Stimulated activated CD4-positive, alpha-beta T cell treated with anti-CD3 and anti-CD28 coated beads, Interleukin-15, amount 100 ng/mL, for 1 hour (primary cell): ENCODE measurements at regions not wholly inside any gene's neighbourhood (a gene's known extent, or its start where the extent isn't known, plus 50 kb on each side); places are given as distances from the start of the nearest gene placed in this dataset.
"Not testable (repeated sequence)": the region's sequence is repeated elsewhere in the genome, so short reads cannot be mapped to it uniquely, and the experiment has no call there.

Source experiments
- DNase-seq, 2 donors: peaks; one replicate each; pipeline ENCODE4 v3.0.0-alpha.2; 2020; ENCODE audit warnings: low read depth in 1 of 2, low spot score in 1 of 2

- no peak for DNase-seq
Measured at GRCh38 chr3:125645616-125646015, 50.3 kb upstream of the OSBPL11 start.

DNA sequence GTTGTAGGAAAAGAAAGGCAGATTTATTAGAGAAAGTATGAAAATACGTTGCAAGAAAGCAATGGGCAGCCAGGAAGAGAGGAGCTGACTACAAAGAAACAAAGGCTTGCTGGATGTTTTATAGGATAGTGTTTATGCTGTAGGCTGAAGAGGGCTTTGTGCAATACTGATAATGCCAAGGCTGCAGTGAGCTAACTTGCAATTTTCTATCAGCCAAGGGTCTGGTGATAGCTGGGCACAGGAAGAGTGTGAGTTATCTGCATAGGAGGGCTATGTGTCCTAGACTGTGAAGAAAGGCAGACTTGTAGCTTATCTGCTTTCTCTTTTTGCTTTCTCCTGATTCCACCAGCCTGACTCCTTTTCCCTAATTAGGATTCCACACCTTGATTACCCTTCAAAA is 51.3 kb upstream of the OSBPL11 start:
- DNase-seq, result no peak

DNA sequence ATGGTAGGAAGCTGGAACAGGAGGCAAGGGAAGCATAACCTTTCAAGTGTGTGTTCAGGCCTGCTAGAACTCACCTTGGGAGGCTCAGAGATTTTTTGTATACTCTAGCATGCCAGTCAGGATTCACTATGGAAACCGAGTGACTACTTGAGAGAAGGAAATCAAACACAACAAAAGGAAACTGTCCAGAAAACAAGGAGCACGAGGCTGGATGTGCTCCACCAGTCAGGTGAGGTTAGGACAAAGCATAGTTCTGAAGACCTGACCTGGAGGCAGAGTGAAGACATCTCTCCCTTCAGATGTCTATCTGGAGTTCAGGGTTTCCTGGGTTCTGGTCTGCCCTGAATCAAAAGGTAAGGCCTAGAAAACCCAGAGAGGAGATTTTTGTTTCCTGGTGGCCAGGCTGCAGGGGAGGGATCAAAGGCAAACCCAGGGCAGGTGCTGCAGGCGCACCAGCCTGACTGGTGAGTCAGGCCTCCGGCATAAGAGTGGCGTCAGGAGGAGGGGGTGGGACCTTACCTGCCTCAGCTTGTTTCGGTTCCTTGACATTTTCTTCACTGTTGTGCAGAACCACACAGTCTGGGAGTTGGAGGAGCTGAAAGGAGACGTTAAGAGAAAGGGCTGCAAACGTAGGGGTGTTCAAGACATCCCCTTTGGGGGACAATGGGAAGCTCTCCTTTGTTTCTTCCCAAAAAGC is 52.2 kb upstream of the OSBPL11 start:
- no peak for DNase-seq

DNA sequence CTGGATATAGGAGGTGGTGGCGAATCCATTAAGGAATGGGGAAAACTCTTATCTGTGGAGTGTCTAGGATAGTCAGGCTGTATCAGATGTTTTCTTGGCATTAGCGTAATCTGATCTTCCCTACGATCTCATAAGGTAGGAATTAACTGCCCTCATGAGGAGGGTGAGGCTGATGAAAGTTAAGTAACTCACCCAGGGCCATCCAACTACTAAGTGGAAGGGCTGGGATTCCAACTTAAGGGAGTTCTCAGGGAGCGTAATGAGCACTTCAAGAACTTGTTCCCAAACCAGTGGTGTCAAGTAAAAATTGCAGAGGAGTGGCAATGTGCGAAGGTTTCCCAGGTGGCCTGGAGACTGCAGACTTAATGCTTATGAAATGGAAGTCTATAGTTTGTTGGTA is 55.9 kb upstream of the OSBPL11 start:
- no peak for DNase-seq

GRCh38 chr3:125652349-125652748 is 57.1 kb upstream of the OSBPL11 start:
- no peak for DNase-seq

DNA sequence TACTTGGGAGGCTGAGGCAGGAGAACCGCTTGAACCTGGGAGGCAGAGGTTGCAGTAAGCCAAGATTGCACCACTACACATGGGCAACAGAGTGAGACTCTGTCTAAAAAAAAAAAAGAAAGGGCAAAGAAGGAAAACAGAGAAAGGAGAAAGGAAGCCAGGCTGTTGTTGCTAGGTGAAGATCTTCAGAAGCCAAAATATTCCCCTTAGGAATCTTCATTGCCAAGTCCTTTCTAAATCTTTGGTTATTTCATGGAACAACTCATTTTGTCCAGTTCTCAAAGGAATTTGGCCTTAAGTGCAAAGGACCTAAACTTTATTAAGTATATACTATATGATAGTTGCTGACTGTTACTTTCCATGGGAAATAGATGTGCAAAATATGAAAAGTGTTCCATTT is 59.2 kb upstream of the OSBPL11 start:
- DNase-seq, result no peak

GRCh38 chr3:125662675-125663074 is 67.4 kb upstream of the OSBPL11 start:
- no peak for DNase-seq

GRCh38 chr3:125670352-125670751 is 75.1 kb upstream of the OSBPL11 start:
- no peak for DNase-seq

GRCh38 chr3:125670945-125671344 is 75.6 kb upstream of the OSBPL11 start:
- no peak for DNase-seq

- DNase-seq, result no peak
Measured at GRCh38 chr3:125671461-125672243, 76.4 kb upstream of the OSBPL11 start.

DNA sequence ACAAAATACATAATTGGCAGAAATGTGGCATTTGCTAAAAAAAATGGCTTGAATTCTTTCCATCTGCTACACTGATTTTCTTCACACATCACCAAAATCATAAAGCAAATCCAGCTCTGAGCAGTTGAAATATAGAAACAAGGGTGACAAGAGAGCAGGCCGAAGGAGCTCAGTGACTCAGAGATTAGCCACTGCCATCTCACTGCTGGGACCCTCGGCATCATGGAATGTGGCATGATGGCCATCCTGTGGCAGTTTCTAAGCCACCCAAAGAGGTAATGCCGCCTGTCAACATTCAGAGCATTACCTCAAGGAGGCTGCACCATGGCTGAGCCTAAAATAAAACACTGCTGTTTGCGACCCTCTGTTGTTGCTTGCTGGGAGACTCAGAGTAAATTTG is 80.5 kb upstream of the OSBPL11 start:
- no peak for DNase-seq

- DNase-seq, result no peak
Measured at GRCh38 chr3:125679258-125679657, 84.0 kb upstream of the OSBPL11 start.

GRCh38 chr3:125681146-125681545 is 85.8 kb upstream of the OSBPL11 start:
- no peak for DNase-seq

GRCh38 chr3:125681906-125682305 is 86.6 kb upstream of the OSBPL11 start:
- not testable (repeated sequence) for DNase-seq

DNA sequence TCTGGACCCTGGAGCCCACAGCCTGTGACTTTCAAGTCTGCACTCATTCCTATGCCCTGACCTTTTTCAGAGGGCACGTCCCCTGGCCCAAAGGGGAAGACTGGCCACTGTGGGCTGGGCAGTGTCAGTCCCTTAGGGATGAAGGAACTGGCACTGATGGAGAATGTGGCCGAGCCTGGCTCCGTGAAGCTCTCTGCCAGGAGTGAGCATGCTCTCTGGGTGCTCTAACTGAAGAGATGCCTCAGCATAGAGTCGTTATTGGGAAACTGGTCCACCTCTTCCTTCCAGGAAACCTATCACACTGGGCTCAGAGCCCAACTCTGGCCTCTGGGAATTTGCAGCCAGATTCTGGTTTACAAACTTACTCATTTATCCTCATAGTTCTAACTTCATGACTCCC is 87.3 kb upstream of the OSBPL11 start:
- not testable (repeated sequence) for DNase-seq

DNA sequence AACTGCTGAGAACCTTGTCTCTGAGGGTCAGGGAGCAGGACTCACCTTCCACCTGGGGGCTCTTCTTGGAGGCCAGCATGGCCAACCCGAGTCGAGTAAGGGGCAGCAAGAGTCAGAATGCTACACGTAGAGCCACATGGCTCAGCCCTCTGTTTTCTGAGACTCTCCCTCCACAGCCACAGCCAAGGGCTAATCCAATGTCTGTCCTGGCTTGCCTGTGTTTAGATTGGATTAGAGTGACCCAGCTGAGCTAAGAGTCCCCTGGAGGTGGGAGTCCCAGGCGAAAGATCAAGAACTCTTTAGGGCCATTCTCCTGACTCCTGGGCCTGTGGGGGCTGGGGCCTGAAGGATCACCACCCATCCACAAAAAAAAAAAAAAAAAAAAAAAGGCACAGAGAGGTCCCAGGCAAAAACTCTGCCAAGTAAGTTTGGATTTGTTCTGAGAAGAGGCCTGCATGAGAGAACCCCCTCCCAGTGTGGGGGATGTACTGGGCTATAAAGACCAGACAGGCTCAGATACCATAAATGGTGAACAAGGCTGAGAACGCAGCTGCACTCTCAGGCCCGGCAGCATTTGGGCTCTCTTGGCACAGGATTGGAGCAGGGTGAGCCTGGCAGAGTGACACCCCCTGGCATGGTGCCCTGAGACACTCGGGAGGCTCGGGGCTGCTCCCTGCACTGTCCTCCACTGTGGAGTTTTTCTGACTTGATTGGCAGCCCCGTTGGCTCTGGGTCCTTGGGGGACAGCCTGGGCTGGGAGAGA is 88.0 kb upstream of the OSBPL11 start:
- no peak for DNase-seq

DNA sequence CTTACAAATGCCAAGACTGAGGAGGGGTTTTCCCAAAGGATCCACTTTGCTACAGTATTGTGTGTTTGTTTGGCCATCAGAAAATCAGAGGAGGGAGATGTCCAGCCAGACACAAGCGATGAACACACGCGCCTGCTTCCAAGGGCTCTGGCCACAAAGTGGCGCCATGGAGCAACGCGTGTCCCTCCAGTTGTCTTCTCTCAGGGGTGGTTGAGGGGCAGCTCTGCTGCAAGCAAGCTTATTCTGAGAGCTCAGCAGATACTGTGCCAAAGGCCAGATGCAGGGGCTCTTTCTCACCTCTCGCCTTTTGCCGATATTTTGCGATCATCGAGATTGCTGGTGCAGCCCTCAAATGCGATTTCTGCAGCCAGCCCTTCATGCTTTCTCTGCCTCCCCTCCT is 88.9 kb upstream of the OSBPL11 start:
- DNase-seq, result no peak

- DNase-seq, result not testable (repeated sequence)
Measured at GRCh38 chr3:125685741-125686140, 90.4 kb upstream of the OSBPL11 start.

DNA sequence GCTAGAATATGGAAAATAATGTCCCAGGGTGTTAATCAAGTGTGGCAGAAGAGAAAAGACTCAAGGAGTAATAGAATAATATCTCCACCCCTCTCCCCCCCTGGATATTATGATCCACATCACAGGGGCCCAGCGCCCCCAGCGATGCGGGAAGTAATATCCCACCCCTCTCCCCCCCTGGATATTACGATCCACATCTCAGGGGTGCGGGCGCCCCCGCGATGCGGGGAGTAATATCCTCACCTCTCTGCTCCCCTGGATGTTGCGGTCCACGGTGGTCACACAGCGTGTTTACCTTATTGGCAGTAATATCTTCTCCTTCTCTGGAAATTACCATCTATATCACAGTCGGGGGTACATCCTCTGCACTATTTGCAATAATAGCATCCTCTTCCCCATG is 97.1 kb upstream of the OSBPL11 start:
- DNase-seq, result no peak

- DNase-seq, result no peak
Measured at GRCh38 chr3:125693887-125694286, 98.6 kb upstream of the OSBPL11 start.

GRCh38 chr3:125694761-125695294 is 99.5 kb upstream of the OSBPL11 start:
- DNase-seq, result no peak

GRCh38 chr3:125695688-125696087 is 100.4 kb upstream of the OSBPL11 start:
- no peak for DNase-seq
